Loucy (cell line): ENCODE measurements at regions not wholly inside any gene's neighbourhood (a gene's known extent, or its start where the extent isn't known, plus 50 kb on each side); places are given as distances from the start of the nearest gene placed in this dataset.
A peak's percentile ranks its signal among the peaks of the same experiment; 100 is the strongest.
"Not testable (repeated sequence)": the region's sequence is repeated elsewhere in the genome, so short reads cannot be mapped to it uniquely, and the experiment has no call there.

ENCODE experiments used
- H2AFZ ChIP-seq: fragments of 200-600 bp; sonication (generic); 2 replicates; pipeline ENCODE4 v1.6.0; 2016; ENCODE audit warnings: antibody characterized with exemption, mild to moderate bottlenecking, low read length, moderate library complexity
- H3F3A ChIP-seq: fragments of 200-600 bp; 2 replicates; pipeline ENCODE4 v1.6.0; 2016; ENCODE audit warnings: antibody characterized with exemption, low read depth, mild to moderate bottlenecking
- H3K27me3 ChIP-seq: fragments of 200-600 bp; sonication (generic); 2 replicates; pipeline ENCODE4 v1.6.1; 2014; ENCODE audit warnings: low read length, mild to moderate bottlenecking; ENCODE audit not compliant: insufficient read depth, poor library complexity, severe bottlenecking
- H3K36me3 ChIP-seq: fragments of 200-600 bp; sonication (generic); 2 replicates; pipeline ENCODE4 v1.6.1; 2016; ENCODE audit warnings: low read length; ENCODE audit not compliant: insufficient read depth
- H3K4me1 ChIP-seq: fragments of 200-600 bp; sonication (generic); 2 replicates; pipeline ENCODE4 v1.5.1; 2014; ENCODE audit warnings: low read length, mild to moderate bottlenecking; ENCODE audit not compliant: insufficient read depth, poor library complexity, severe bottlenecking
- H3K4me2 ChIP-seq: fragments of 200-600 bp; sonication (generic); 2 replicates; pipeline ENCODE4 v1.6.0; 2014; ENCODE audit warnings: antibody characterized with exemption, low read length, low read depth, mild to moderate bottlenecking; ENCODE audit not compliant: poor library complexity, severe bottlenecking
- H3K4me3 ChIP-seq: fragments of 200-600 bp; sonication (generic); 2 replicates; pipeline ENCODE4 v1.5.1; 2014; ENCODE audit warnings: low read length, mild to moderate bottlenecking, mixed read lengths; ENCODE audit not compliant: poor library complexity, severe bottlenecking
- H3K79me2 ChIP-seq: fragments of 200-600 bp; sonication (generic); 2 replicates; pipeline ENCODE4 v1.6.1; 2014; ENCODE audit warnings: low read length; ENCODE audit not compliant: insufficient read depth
- H3K9ac ChIP-seq: fragments of 200-600 bp; sonication (generic); 2 replicates; pipeline ENCODE4 v1.6.0; 2014; ENCODE audit warnings: mild to moderate bottlenecking, low read depth, low read length, moderate library complexity; ENCODE audit not compliant: poor library complexity, severe bottlenecking
- H3K9me2 ChIP-seq: fragments of 200-600 bp; sonication (generic); replicated peaks from 2 replicates; pipeline ENCODE4 v1.6.1; 2016; ENCODE audit warnings: low read depth, low read length, mixed read lengths
- H3K9me3 ChIP-seq: fragments of 200-600 bp; sonication (generic); 2 replicates; pipeline ENCODE4 v1.6.1; 2014; ENCODE audit warnings: mild to moderate bottlenecking, antibody characterized with exemption, low read length, low read depth; ENCODE audit not compliant: insufficient read depth
- H4K20me1 ChIP-seq: fragments of 200-600 bp; sonication (generic); 2 replicates; pipeline ENCODE4 v1.6.0; 2014; ENCODE audit warnings: antibody characterized with exemption, low read length, mild to moderate bottlenecking; ENCODE audit not compliant: insufficient read depth, poor library complexity, severe bottlenecking
- CTCF ChIP-seq: fragments of 200-600 bp; sonication (generic); conservative IDR thresholded peaks from 2 replicates; pipeline ENCODE4 v1.5.1; 2014; ENCODE audit warnings: mild to moderate bottlenecking, antibody characterized with exemption, low read length
- EZH2phosphoT487 ChIP-seq: fragments of 200-600 bp; IDR thresholded peaks from 2 replicates; pipeline ENCODE4 v1.6.1; 2018; ENCODE audit warnings: antibody characterized with exemption, mild to moderate bottlenecking, moderate library complexity, borderline replicate concordance

GRCh38 chr3:191136347-191136746 lies 62.7 kb upstream of the OSTN start:
- Histone ChIP-seq H3K4me2 (no peak overlapping the region), H3K4me3 (no peak overlapping the region), H4K20me1 (no peaks in the 10 kb centered on the region), H3K4me1 (no peaks in the 10 kb centered on the region), H3F3A (no peaks in the 10 kb centered on the region), H3K36me3 (no peaks in the 10 kb centered on the region), H2AFZ (no peak overlapping the region), H3K9ac (no peak overlapping the region), H3K9me3 (no peaks in the 10 kb centered on the region), H3K79me2 (no peaks in the 10 kb centered on the region), H3K27me3 (no peaks in the 10 kb centered on the region), H3K9me2 (no peaks in the 10 kb centered on the region)
- TF ChIP-seq EZH2phosphoT487 (no peak), CTCF (peak; percentile 29)

GRCh38 chr3:191135175-191135574 lies 63.9 kb upstream of the OSTN start:
- H3K9ac ChIP-seq, result no peak overlapping the region
- no peaks in the 10 kb centered on the region for H3F3A ChIP-seq
- no peaks in the 10 kb centered on the region for H3K27me3 ChIP-seq
- H3K4me2 ChIP-seq, result no peak overlapping the region
- TF ChIP-seq EZH2phosphoT487, result no peak
- no peak overlapping the region for H3K4me3 ChIP-seq
- no peaks in the 10 kb centered on the region for H3K79me2 ChIP-seq
- H3K9me3 ChIP-seq, result no peaks in the 10 kb centered on the region
- H2AFZ ChIP-seq, result no peak overlapping the region
- H3K4me1 ChIP-seq, result no peaks in the 10 kb centered on the region
- H3K36me3 ChIP-seq, result no peaks in the 10 kb centered on the region
- H4K20me1 ChIP-seq, result no peaks in the 10 kb centered on the region
- H3K9me2 ChIP-seq, result no peaks in the 10 kb centered on the region

GRCh38 chr3:191133359-191133758 lies 65.7 kb upstream of the OSTN start:
- Histone ChIP-seq H3K9me3 (no peaks in the 10 kb centered on the region), H4K20me1 (no peaks in the 10 kb centered on the region), H3K9ac (no peak overlapping the region), H2AFZ (no peak overlapping the region), H3K36me3 (no peaks in the 10 kb centered on the region), H3K27me3 (no peaks in the 10 kb centered on the region), H3K4me1 (no peaks in the 10 kb centered on the region), H3K4me2 (no peak overlapping the region), H3F3A (no peaks in the 10 kb centered on the region), H3K9me2 (no peaks in the 10 kb centered on the region), H3K4me3 (no peak overlapping the region), H3K79me2 (no peaks in the 10 kb centered on the region)
- TF ChIP-seq CTCF (no peak), EZH2phosphoT487 (no peak)

GRCh38 chr3:191131305-191131704 lies 67.7 kb upstream of the OSTN start:
- no peaks in the 10 kb centered on the region for H3K79me2 ChIP-seq
- H4K20me1 ChIP-seq, result no peaks in the 10 kb centered on the region
- H3K4me3 ChIP-seq, result no peak overlapping the region
- no peaks in the 10 kb centered on the region for H3F3A ChIP-seq
- H3K4me2 ChIP-seq, result no peak overlapping the region
- H2AFZ ChIP-seq, result no peak overlapping the region
- no peak for TF ChIP-seq EZH2phosphoT487
- no peak for TF ChIP-seq CTCF
- no peak overlapping the region for H3K9ac ChIP-seq
- no peaks in the 10 kb centered on the region for H3K36me3 ChIP-seq
- no peaks in the 10 kb centered on the region for H3K27me3 ChIP-seq
- no peaks in the 10 kb centered on the region for H3K9me3 ChIP-seq
- no peaks in the 10 kb centered on the region for H3K9me2 ChIP-seq
- no peaks in the 10 kb centered on the region for H3K4me1 ChIP-seq

- H3K4me1 ChIP-seq, H3F3A ChIP-seq, H3K9me3 ChIP-seq, H3K27me3 ChIP-seq, H3K36me3 ChIP-seq, H3K9me2 ChIP-seq, H2AFZ ChIP-seq, H3K9ac ChIP-seq, H3K79me2 ChIP-seq, H4K20me1 ChIP-seq, H3K4me3 ChIP-seq, H3K4me2 ChIP-seq: not testable (repeated sequence)
These were observed 74.2 kb upstream of the OSTN start for GRCh38 chr3:191124891-191125290.
